ENCODE measurements at regions not wholly inside any gene's neighbourhood (a gene's known extent, or its start where the extent isn't known, plus 50 kb on each side); places are given as distances from the start of the nearest gene placed in this dataset.

DNA sequence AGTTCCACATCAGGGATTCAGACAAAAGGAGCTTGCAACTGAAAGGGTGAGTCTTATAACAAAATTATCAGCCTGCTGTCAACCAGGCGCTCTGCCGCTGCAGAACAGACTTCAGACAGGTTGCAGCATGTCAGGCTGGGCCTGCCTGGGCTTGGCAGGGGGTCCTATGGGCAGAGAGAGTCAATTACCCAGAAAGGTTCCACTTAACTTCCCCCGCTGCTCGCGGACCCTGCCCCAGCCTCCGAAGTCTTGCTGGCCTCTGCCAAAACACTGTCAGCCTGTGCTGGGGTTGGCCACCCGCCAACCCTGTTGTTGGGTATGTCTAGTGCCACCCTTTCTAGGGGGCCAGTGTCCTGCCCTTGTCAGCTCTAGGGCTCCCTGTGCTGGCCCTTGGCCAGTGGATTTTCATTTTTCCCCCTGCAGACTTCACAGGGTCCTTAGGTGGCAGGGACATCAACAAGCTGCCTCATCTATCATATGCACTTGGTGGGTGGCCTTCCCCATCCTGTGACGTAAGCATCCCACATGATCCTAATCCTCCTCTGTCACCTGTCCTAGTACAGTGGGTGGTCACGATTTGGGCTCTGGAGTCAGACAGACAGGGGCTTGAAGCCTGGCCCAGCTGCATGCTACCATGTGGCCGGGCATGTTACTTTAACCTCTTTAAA, 166.5 kb upstream of the CADM1 start:
- TF ChIP-seq SIN3A (IDR thresholded peaks at IDR 0.05; ENCODE audit: borderline replicate concordance, insufficient read depth, low read depth, low read length) (no peak), TCF7L2 (IDR thresholded peaks at IDR 0.05; ENCODE audit: low read depth, low read length) (no peak), POLR2AphosphoS5 (IDR thresholded peaks at IDR 0.05; ENCODE audit: low read depth, low read length) (no peak)
- TF ChIP-seq, protein P1, sequence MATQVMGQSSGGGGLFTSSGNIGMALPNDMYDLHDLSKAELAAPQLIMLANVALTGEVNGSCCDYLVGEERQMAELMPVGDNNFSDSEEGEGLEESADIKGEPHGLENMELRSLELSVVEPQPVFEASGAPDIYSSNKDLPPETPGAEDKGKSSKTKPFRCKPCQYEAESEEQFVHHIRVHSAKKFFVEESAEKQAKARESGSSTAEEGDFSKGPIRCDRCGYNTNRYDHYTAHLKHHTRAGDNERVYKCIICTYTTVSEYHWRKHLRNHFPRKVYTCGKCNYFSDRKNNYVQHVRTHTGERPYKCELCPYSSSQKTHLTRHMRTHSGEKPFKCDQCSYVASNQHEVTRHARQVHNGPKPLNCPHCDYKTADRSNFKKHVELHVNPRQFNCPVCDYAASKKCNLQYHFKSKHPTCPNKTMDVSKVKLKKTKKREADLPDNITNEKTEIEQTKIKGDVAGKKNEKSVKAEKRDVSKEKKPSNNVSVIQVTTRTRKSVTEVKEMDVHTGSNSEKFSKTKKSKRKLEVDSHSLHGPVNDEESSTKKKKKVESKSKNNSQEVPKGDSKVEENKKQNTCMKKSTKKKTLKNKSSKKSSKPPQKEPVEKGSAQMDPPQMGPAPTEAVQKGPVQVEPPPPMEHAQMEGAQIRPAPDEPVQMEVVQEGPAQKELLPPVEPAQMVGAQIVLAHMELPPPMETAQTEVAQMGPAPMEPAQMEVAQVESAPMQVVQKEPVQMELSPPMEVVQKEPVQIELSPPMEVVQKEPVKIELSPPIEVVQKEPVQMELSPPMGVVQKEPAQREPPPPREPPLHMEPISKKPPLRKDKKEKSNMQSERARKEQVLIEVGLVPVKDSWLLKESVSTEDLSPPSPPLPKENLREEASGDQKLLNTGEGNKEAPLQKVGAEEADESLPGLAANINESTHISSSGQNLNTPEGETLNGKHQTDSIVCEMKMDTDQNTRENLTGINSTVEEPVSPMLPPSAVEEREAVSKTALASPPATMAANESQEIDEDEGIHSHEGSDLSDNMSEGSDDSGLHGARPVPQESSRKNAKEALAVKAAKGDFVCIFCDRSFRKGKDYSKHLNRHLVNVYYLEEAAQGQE (IDR thresholded peaks at IDR 0.05; ENCODE audit: insufficient read depth in 1 of 2, low read depth in 2 of 2, low read length in 1 of 2): no peak
- TF ChIP-seq, protein P2, sequence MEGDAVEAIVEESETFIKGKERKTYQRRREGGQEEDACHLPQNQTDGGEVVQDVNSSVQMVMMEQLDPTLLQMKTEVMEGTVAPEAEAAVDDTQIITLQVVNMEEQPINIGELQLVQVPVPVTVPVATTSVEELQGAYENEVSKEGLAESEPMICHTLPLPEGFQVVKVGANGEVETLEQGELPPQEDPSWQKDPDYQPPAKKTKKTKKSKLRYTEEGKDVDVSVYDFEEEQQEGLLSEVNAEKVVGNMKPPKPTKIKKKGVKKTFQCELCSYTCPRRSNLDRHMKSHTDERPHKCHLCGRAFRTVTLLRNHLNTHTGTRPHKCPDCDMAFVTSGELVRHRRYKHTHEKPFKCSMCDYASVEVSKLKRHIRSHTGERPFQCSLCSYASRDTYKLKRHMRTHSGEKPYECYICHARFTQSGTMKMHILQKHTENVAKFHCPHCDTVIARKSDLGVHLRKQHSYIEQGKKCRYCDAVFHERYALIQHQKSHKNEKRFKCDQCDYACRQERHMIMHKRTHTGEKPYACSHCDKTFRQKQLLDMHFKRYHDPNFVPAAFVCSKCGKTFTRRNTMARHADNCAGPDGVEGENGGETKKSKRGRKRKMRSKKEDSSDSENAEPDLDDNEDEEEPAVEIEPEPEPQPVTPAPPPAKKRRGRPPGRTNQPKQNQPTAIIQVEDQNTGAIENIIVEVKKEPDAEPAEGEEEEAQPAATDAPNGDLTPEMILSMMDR (IDR thresholded peaks at IDR 0.05): no peak
- no peak overlapping the region for H3K4me3 ChIP-seq (ENCODE audit: low read depth in 2 of 2, low read length in 2 of 2)
- H3K4me1 ChIP-seq (ENCODE audit: control insufficient read depth, insufficient read depth, low read length): no peaks in the 10 kb centered on the region
- H3K27me3 ChIP-seq (ENCODE audit: control insufficient read depth, insufficient read depth, low read length): no peaks in the 10 kb centered on the region
- no peak overlapping the region for H3K27ac ChIP-seq (ENCODE audit: low read length)
- no peaks in the 10 kb centered on the region for H3K9me3 ChIP-seq (ENCODE audit: control insufficient read depth, insufficient read depth, low read depth, low read length)
- H3K36me3 ChIP-seq (ENCODE audit: control insufficient read depth, insufficient read depth, low read length): no peaks in the 10 kb centered on the region
- ChIA-PET CTCF (no interaction called here), POLR2A (no interaction called here)
- no peak for DNase-seq (ENCODE audit: low read depth, low spot score)
- in situ Hi-C loops (cut with HindIII; ENCODE audit: low pct_unique_long_range_greater_than_20kb, low sequenced_read_pairs): no loop called here
- BruUV-seq (replicated peaks): no TSS peak
- intact Hi-C loops (cut with micrococcal nuclease; ENCODE audit: unreplicated experiment): no loop called here
- ATAC-seq: no peak

DNA sequence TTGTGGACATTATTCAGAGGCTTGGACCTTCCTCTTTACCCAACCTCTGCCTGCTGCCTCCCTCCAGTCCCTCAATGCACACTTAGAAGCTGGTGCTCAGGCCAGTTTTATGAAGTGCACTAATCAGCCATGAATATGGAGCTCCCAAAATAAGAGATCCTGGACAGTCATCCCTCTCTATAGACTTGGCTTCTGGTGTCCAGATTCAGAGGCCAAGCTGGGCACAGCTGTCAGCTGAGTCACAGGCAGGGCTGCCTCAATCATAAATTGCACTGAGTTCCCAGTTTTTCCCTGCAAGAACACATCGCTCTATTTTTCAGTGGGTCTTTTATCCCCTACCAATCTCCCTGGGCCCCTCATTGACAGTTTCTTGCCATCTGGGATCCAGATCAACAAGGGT, 161.7 kb upstream of the CADM1 start:
- in situ Hi-C loops (cut with HindIII; ENCODE audit: low pct_unique_long_range_greater_than_20kb, low sequenced_read_pairs) (no loop called here), intact Hi-C loops (cut with micrococcal nuclease; ENCODE audit: unreplicated experiment) (no loop called here)
- Histone ChIP-seq H3K4me3 (ENCODE audit: low read depth in 2 of 2, low read length in 2 of 2) (no peak overlapping the region), H3K9me3 (ENCODE audit: control insufficient read depth, insufficient read depth, low read depth, low read length) (no peaks in the 10 kb centered on the region), H3K4me1 (ENCODE audit: control insufficient read depth, insufficient read depth, low read length) (no peaks in the 10 kb centered on the region), H3K27ac (ENCODE audit: low read length) (no peak overlapping the region), H3K36me3 (ENCODE audit: control insufficient read depth, insufficient read depth, low read length) (no peaks in the 10 kb centered on the region), H3K27me3 (ENCODE audit: control insufficient read depth, insufficient read depth, low read length) (no peaks in the 10 kb centered on the region)
- ATAC-seq (no peak), DNase-seq (ENCODE audit: low read depth, low spot score) (no peak)
- no TSS peak for BruUV-seq (replicated peaks)
- ChIA-PET CTCF (no interaction called here), POLR2A (no interaction called here)
- TF ChIP-seq, protein P2 (IDR thresholded peaks at IDR 0.05): no peak
- no peak for TF ChIP-seq SIN3A (IDR thresholded peaks at IDR 0.05; ENCODE audit: borderline replicate concordance, insufficient read depth, low read depth, low read length)
- TF ChIP-seq, protein P1 (IDR thresholded peaks at IDR 0.05; ENCODE audit: insufficient read depth in 1 of 2, low read depth in 2 of 2, low read length in 1 of 2): no peak
- TF ChIP-seq TCF7L2 (IDR thresholded peaks at IDR 0.05; ENCODE audit: low read depth, low read length): no peak
- no peak for TF ChIP-seq POLR2AphosphoS5 (IDR thresholded peaks at IDR 0.05; ENCODE audit: low read depth, low read length)
